SIG-M5 treated with dmso at 0.1 percent for 504 hours (cell line): ENCODE measurements at regions not wholly inside any gene's neighbourhood (a gene's known extent, or its start where the extent isn't known, plus 50 kb on each side); places are given as distances from the start of the nearest gene placed in this dataset.
"Not testable (repeated sequence)": the region's sequence is repeated elsewhere in the genome, so short reads cannot be mapped to it uniquely, and the experiment has no call there.

Experiments
- DNase-seq: peaks from one replicate; lab custom pipeline; 2025; ENCODE audit not compliant: unreplicated experiment; lab: John Stamatoyannopoulos, UW

- DNase-seq, result no peak
Measured at GRCh38 chr10:9911488-9911887, 1106.2 kb upstream of the CELF2 start.

GRCh38 chr10:9913876-9914514 lies 1103.7 kb upstream of the CELF2 start:
- no peak for DNase-seq

GRCh38 chr10:9921544-9921943 lies 1096.1 kb upstream of the CELF2 start:
- no peak for DNase-seq

GRCh38 chr10:9922126-9922870 lies 1095.4 kb upstream of the CELF2 start:
- DNase-seq, result no peak

- DNase-seq, result no peak
Measured at GRCh38 chr10:9926003-9926402, 1091.7 kb upstream of the CELF2 start.

GRCh38 chr10:9926881-9927280 lies 1090.8 kb upstream of the CELF2 start:
- no peak for DNase-seq

- no peak for DNase-seq
Measured at GRCh38 chr10:9939716-9940115, 1078.0 kb upstream of the CELF2 start.

GRCh38 chr10:9944690-9945089 lies 1073.0 kb upstream of the CELF2 start:
- no peak for DNase-seq

- DNase-seq, result no peak
Measured at GRCh38 chr10:9950070-9950469, 1067.6 kb upstream of the CELF2 start.

GRCh38 chr10:9951481-9952257 lies 1066.0 kb upstream of the CELF2 start:
- DNase-seq, result no peak

- no peak for DNase-seq
Measured at GRCh38 chr10:9957351-9957750, 1060.3 kb upstream of the CELF2 start.

- not testable (repeated sequence) for DNase-seq
Measured at GRCh38 chr10:9957876-9958275, 1059.8 kb upstream of the CELF2 start.

- DNase-seq, result no peak
Measured at GRCh38 chr10:9965341-9965740, 1052.3 kb upstream of the CELF2 start.

- DNase-seq, result no peak
Measured at GRCh38 chr10:9986786-9987185, 1030.9 kb upstream of the CELF2 start.

- no peak for DNase-seq
Measured at GRCh38 chr10:9987197-9987596, 1030.5 kb upstream of the CELF2 start.

- DNase-seq, result no peak
Measured at GRCh38 chr10:9992661-9993060, 1025.0 kb upstream of the CELF2 start.

- DNase-seq, result no peak
Measured at GRCh38 chr10:9994131-9994530, 1023.5 kb upstream of the CELF2 start.

GRCh38 chr10:9999627-10000026 lies 1018.0 kb upstream of the CELF2 start:
- no peak for DNase-seq

GRCh38 chr10:10007957-10008356 lies 1009.7 kb upstream of the CELF2 start:
- DNase-seq, result no peak

- DNase-seq, result no peak
Measured at GRCh38 chr10:10010397-10010796, 1007.3 kb upstream of the CELF2 start.

GRCh38 chr10:10014846-10015245 lies 1002.8 kb upstream of the CELF2 start:
- no peak for DNase-seq

GRCh38 chr10:10017716-10018115 lies 1000.0 kb upstream of the CELF2 start:
- no peak for DNase-seq
